Osteocyte (in vitro differentiated cells): ENCODE measurements at regions not wholly inside any gene's neighbourhood (a gene's known extent, or its start where the extent isn't known, plus 50 kb on each side); places are given as distances from the start of the nearest gene placed in this dataset.

Source experiments
- DNase-seq: peaks from one replicate; pipeline ENCODE4 v3.0.0; 2021; ENCODE audit warnings: mixed read lengths; ENCODE audit not compliant: unreplicated experiment; ENCODE audit errors: extremely low spot score
- H3K27ac Mint-ChIP-seq: one replicate; pipeline ENCODE4 v1.8.0; 2021; ENCODE audit warnings: mild to moderate bottlenecking, mixed read lengths; ENCODE audit not compliant: unreplicated experiment
- H3K27me3 Mint-ChIP-seq: one replicate; pipeline ENCODE4 v1.8.0; 2021; ENCODE audit warnings: mixed read lengths; ENCODE audit not compliant: unreplicated experiment
- H3K36me3 Mint-ChIP-seq: one replicate; pipeline ENCODE4 v1.8.0; 2021; ENCODE audit warnings: mixed read lengths; ENCODE audit not compliant: unreplicated experiment
- H3K4me1 Mint-ChIP-seq: one replicate; pipeline ENCODE4 v1.8.0; 2021; ENCODE audit warnings: mixed read lengths; ENCODE audit not compliant: unreplicated experiment
- H3K4me3 Mint-ChIP-seq: one replicate; pipeline ENCODE4 v1.8.0; 2021; ENCODE audit warnings: mild to moderate bottlenecking, moderate library complexity, mixed read lengths; ENCODE audit not compliant: unreplicated experiment
- H3K9me3 Mint-ChIP-seq: one replicate; pipeline ENCODE4 v1.8.0; 2021; ENCODE audit warnings: mixed read lengths; ENCODE audit not compliant: unreplicated experiment
- TF ChIP-seq, protein P1 (sequence below): fragments of 200-600 bp; sonication (generic); IDR thresholded peaks from 2 replicates; pipeline ENCODE4 v1.5.0; 2021; ENCODE audit warnings: antibody characterized with exemption, mild to moderate bottlenecking, moderate library complexity

DNA sequence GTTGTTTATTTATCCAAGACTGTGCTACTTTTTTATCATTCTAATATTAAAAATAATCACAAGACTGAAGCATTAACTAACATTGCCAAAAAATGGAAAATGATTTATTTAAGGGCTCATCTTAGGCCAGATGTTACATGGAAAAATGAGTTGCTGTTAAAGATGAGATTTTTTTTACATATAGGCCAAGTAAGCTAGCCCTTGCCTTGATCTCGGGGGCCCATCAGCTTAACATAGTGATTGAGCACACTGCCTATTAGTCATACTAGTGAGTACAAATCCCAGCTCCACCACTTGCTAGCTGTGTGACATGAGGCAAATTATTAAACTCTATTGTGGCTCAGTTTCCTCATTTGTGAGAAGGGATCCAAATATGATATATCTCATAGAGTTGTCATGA is 275.9 kb upstream of the SNX7 start:
- H3K36me3 Mint-ChIP-seq, result peaks cover 2% of the 10 kb centered on the region
- peaks cover 37% of the 10 kb centered on the region for H3K4me1 Mint-ChIP-seq
- no peak overlapping the region for H3K4me3 Mint-ChIP-seq
- H3K27ac Mint-ChIP-seq, result no peak overlapping the region
- no peaks in the 10 kb centered on the region for H3K27me3 Mint-ChIP-seq
- TF ChIP-seq, protein P1, sequence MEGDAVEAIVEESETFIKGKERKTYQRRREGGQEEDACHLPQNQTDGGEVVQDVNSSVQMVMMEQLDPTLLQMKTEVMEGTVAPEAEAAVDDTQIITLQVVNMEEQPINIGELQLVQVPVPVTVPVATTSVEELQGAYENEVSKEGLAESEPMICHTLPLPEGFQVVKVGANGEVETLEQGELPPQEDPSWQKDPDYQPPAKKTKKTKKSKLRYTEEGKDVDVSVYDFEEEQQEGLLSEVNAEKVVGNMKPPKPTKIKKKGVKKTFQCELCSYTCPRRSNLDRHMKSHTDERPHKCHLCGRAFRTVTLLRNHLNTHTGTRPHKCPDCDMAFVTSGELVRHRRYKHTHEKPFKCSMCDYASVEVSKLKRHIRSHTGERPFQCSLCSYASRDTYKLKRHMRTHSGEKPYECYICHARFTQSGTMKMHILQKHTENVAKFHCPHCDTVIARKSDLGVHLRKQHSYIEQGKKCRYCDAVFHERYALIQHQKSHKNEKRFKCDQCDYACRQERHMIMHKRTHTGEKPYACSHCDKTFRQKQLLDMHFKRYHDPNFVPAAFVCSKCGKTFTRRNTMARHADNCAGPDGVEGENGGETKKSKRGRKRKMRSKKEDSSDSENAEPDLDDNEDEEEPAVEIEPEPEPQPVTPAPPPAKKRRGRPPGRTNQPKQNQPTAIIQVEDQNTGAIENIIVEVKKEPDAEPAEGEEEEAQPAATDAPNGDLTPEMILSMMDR, result no peak
- no peaks in the 10 kb centered on the region for H3K9me3 Mint-ChIP-seq
- DNase-seq, result no peak

DNA sequence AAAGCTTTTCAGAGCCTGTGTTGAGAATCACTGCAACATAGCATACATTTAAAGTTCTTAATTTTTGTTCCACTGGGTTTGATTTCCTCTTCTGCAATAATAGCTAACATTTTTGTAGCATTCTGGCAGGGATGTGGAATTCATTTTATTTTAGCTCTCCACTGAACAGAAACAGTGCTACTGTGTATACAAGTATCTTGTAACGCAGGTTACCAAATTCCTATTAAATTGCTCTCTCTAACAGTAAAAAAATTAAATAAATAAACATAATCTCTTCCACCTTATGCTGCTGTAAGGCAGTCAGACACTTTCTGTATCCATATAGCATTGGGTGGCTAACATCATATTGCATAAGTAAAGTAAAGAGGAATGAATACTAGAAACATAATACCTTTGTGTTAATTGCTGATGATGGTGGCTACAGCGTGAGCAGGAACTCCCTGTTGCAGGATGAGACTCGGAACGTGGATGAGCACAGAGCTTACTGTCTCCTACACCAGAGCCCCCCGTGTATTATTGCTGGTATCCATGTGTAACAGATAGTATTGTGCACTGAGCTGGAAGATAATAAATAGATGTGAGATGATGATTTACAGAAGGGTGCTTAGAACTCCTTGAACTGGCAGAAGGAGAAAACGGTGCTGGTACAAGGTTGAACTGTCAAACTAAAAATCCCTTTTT is 276.9 kb upstream of the SNX7 start:
- Mint-ChIP-seq H3K9me3 (no peaks in the 10 kb centered on the region), H3K4me3 (no peak overlapping the region), H3K36me3 (peaks cover 4% of the 10 kb centered on the region), H3K4me1 (peaks cover 33% of the 10 kb centered on the region), H3K27ac (no peak overlapping the region), H3K27me3 (no peaks in the 10 kb centered on the region)
- TF ChIP-seq, protein P1, result no peak
- DNase-seq, result no peak

DNA sequence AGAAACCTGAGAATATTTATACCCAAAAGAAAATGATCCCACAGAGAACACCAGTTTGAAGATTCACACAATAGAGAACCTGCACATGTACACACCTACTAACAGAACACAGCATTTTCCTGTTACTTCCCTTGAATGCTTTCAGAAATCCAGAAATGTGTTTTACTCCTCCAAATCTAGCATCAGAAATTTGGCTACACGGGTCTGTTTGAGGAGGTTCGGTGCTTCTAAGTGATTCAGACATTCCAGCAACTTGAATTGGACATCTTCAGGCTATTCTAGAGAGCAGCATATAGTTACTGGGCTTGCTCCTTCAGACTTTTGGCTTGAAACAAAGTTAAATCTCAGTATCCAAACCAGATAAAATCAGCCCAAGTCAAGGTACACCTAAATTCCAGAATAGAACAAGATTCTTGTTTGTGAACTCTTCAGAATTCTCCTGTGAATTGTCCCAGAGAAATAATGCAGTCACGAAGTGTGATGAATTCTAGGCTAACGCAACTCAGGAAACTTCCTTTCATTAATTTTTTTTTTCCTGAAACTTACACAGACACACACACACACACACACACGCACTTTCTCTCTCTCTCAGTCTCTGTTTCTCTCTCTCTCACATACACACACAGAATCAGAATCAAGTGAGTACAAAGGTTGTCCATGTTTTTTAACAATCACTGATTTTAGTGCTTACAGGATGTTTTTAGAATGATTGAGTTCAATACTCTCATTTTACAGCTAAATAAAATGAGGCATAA is 278.4 kb upstream of the SNX7 start:
- no peaks in the 10 kb centered on the region for H3K9me3 Mint-ChIP-seq
- no peak overlapping the region for H3K4me3 Mint-ChIP-seq
- peaks cover 4% of the 10 kb centered on the region for H3K36me3 Mint-ChIP-seq
- no peaks in the 10 kb centered on the region for H3K27me3 Mint-ChIP-seq
- TF ChIP-seq, protein P1, result no peak
- no peak overlapping the region for H3K27ac Mint-ChIP-seq
- DNase-seq, result no peak
- peaks cover 24% of the 10 kb centered on the region for H3K4me1 Mint-ChIP-seq

DNA sequence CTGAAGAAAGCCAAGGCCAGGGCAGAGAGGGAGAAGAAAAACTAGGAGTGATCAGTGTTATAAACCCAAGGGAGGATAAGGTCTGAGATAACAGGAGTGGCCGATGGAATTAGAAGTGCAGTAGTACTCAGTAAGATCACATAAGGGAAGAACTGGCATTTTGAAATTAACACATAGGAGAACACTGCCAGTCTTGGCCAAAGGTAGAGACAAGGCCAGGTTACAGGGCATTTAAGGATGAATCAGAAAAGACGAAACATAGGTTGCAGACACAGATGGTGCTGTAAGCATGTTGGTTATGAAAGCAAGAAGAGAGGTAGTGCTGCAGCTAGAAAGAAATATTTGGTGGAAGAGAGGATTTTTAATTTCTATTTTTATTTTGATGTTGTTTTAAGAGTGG is 278.9 kb upstream of the SNX7 start:
- no peaks in the 10 kb centered on the region for H3K27me3 Mint-ChIP-seq
- TF ChIP-seq, protein P1, result no peak
- H3K4me3 Mint-ChIP-seq, result no peak overlapping the region
- H3K36me3 Mint-ChIP-seq, result peaks cover 4% of the 10 kb centered on the region
- H3K27ac Mint-ChIP-seq, result no peak overlapping the region
- no peak for DNase-seq
- H3K9me3 Mint-ChIP-seq, result no peaks in the 10 kb centered on the region
- H3K4me1 Mint-ChIP-seq, result peaks cover 18% of the 10 kb centered on the region

DNA sequence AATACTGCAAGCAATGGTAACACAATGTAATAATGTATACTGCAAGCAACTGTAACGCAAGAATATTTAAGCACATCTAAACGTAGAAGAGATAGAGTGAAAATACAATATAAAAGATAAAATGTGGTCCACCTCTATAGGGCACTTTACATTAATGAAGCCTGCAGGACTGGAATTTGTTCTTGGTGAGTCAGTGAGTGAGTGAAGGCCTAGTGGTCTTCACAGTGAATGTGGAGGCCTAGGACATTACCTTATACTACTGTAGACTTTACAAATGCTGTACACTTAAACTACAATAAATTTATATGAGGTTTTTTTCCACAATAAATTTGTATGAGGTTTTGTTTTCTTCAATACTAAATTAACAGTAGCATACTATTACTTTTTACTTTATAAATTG is 287.4 kb upstream of the SNX7 start:
- Mint-ChIP-seq H3K36me3 (no peaks in the 10 kb centered on the region), H3K4me1 (no peaks in the 10 kb centered on the region), H3K9me3 (no peaks in the 10 kb centered on the region), H3K27ac (no peak overlapping the region), H3K4me3 (no peak overlapping the region), H3K27me3 (no peaks in the 10 kb centered on the region)
- TF ChIP-seq, protein P1, result no peak
- no peak for DNase-seq
